Spleen (tissue), 7 donors: ENCODE measurements at regions not wholly inside any gene's neighbourhood (a gene's known extent, or its start where the extent isn't known, plus 50 kb on each side); places are given as distances from the start of the nearest gene placed in this dataset.

ENCODE experiments used
- CTCF ChIP-seq, 11 experiments: fragments of 200-600 bp in 7 of 11; fragments of 450-650 bp in 4 of 11; sonication (generic) in 4 of 11; IDR thresholded peaks in 8 of 11; conservative IDR thresholded peaks in 3 of 11; 1 replicate in 7 of 11; 2 replicates in 4 of 11; pipeline versions ENCODE4 v1.4.0 to v1.8.0; 2016 to 2021; ENCODE audit warnings: antibody characterized with exemption in 11 of 11, inconsistent platforms in 4 of 11, mild to moderate bottlenecking in 1 of 11
- POLR2AphosphoS5 ChIP-seq, 3 donors: sonication (generic); formaldehyde crosslinking; IDR thresholded peaks; one replicate each; pipeline ENCODE4 v1.5.1; 2017; ENCODE audit warnings: antibody characterized with exemption in 3 of 3
- donor health status: DM: no; HTN: no; CAD: no; lungs with moderate emphysema.
- donor health status: DM: no; HTN: no; CAD: no.
- donor health status: DM: no; HTN: no; CAD: no.

GRCh38 chr16:51048544-51048943 is 102.5 kb downstream of the SALL1 start:
- TF ChIP-seq CTCF (IDR thresholded peaks at IDR 0.05 in 8 of 11, conservative IDR thresholded peaks at IDR 0.05 in 3 of 11) (no peak), POLR2AphosphoS5 (IDR thresholded peaks at IDR 0.05) (no peak)
